Ascending aorta (tissue), 2 donors: ENCODE measurements at regions not wholly inside any gene's neighbourhood (a gene's known extent, or its start where the extent isn't known, plus 50 kb on each side); places are given as distances from the start of the nearest gene placed in this dataset.
A peak's percentile ranks its signal among the peaks of the same experiment; 100 is the strongest.

ENCODE experiments used
- DNase-seq, 2 donors: peaks; one replicate each; pipeline ENCODE4 v3.0.0-alpha.2; 2019; ENCODE audit warnings: low spot score in 2 of 2
- H3K27ac ChIP-seq, 2 donors: fragments of 200-600 bp; sonication (generic); one replicate each; pipeline ENCODE4 v1.5.1; 2016 to 2017; ENCODE audit warnings: mild to moderate bottlenecking in 1 of 2
- H3K27me3 ChIP-seq: fragments of 200-600 bp; sonication (generic); one replicate; pipeline ENCODE4 v1.5.1; 2017
- H3K36me3 ChIP-seq, 2 donors: fragments of 200-600 bp; sonication (generic); one replicate each; pipeline ENCODE4 v1.5.1; 2016
- H3K4me1 ChIP-seq, 2 donors: fragments of 200-600 bp; sonication (generic); one replicate each; pipeline ENCODE4 v1.5.1; 2016 to 2017; ENCODE audit warnings: mild to moderate bottlenecking in 1 of 2
- H3K4me3 ChIP-seq, 2 donors: fragments of 200-600 bp; sonication (generic); one replicate each; pipeline ENCODE4 v1.5.1; 2016 to 2017; ENCODE audit warnings: mild to moderate bottlenecking in 1 of 2
- H3K9me3 ChIP-seq, 2 donors: fragments of 200-600 bp; sonication (generic); one replicate each; pipeline ENCODE4 v1.5.1; 2016
- intact Hi-C: fragments of 100-400 bp; cut with DNase I; formaldehyde crosslinking; loops from one replicate; pipeline ENCODE4 v1.15.1; 2023
- TF ChIP-seq, protein P1 (sequence below), 3 experiments: fragments of 200-600 bp in 2 of 3; fragments of 450-650 bp in 1 of 3; sonication (generic) in 2 of 3; IDR thresholded peaks; one replicate each; pipeline ENCODE4 v1.5.1; 2016 to 2019; ENCODE audit warnings: antibody characterized with exemption in 3 of 3, mild to moderate bottlenecking in 1 of 3, moderate library complexity in 1 of 3

DNA sequence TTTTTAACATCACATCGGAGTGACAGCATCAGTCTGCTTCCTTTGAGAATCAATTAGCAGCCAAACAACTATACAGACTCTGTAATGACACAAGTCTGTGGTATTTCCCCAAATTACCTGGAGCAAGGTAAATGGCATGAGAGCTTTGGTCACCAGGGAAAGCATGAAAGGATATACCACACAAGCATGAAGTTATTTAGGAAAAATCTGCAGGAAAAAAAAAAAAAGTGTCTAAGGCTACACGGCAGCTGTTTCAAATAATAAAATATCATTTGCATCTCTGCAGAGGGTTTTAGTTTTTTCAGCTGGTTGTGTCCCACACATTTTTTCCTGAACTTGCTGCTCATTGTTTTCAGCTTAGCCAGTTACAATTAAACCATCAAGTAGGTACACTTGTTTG, 234.7 kb downstream of the TTLL7 start:
- H3K4me3 ChIP-seq, result no peak overlapping the region
- no peak overlapping the region for H3K27ac ChIP-seq
- H3K36me3 ChIP-seq, result no peaks in the 10 kb centered on the region
- TF ChIP-seq, protein P1, sequence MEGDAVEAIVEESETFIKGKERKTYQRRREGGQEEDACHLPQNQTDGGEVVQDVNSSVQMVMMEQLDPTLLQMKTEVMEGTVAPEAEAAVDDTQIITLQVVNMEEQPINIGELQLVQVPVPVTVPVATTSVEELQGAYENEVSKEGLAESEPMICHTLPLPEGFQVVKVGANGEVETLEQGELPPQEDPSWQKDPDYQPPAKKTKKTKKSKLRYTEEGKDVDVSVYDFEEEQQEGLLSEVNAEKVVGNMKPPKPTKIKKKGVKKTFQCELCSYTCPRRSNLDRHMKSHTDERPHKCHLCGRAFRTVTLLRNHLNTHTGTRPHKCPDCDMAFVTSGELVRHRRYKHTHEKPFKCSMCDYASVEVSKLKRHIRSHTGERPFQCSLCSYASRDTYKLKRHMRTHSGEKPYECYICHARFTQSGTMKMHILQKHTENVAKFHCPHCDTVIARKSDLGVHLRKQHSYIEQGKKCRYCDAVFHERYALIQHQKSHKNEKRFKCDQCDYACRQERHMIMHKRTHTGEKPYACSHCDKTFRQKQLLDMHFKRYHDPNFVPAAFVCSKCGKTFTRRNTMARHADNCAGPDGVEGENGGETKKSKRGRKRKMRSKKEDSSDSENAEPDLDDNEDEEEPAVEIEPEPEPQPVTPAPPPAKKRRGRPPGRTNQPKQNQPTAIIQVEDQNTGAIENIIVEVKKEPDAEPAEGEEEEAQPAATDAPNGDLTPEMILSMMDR (IDR thresholded peaks at IDR 0.05), result no peak
- intact Hi-C loops, result no loop called here
- H3K9me3 ChIP-seq, result no peaks in the 10 kb centered on the region
- peaks cover 0 to 5% of the 10 kb centered on the region in 2 donors for H3K4me1 ChIP-seq
- no peak for DNase-seq
- H3K27me3 ChIP-seq, result no peaks in the 10 kb centered on the region

DNA sequence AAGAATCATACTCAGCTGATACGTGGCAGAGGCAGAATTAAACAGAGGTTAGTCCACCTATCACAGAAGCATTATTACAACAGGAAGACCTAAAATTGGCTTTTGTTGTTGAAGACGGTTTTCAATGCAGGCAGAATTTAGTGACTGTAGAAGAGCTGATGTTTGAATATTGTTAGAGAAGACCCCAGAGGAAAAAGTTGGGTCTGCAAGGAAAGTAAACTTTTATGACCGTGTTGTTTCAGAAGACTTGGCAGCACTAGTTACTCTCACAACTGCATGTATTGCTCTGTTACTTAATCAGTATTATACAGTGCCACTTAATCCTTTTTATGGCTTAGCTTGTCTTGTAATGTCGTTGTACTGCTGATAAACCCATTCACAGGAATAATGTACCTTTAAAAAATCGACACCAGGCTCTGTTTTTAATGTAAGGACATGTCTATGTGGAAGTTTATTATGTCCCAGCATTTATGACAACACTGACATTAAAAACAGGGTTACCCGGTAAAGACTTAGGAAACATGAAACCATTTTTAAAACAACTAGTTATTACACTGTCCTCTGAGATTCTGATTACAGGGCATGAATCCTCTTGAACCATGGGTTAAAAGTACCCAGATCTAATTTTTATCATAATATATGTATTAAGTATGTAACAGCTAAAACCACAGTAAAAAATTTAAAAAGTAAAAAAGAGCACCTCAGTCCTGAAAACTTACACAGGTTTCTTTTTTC, 235.4 kb downstream of the TTLL7 start:
- Histone ChIP-seq H3K4me3 (no peak overlapping the region), H3K4me1 (peaks cover 0 to 5% of the 10 kb centered on the region in 2 donors), H3K27ac (no peak overlapping the region), H3K9me3 (no peaks in the 10 kb centered on the region), H3K36me3 (no peaks in the 10 kb centered on the region), H3K27me3 (no peaks in the 10 kb centered on the region)
- TF ChIP-seq, protein P1 (IDR thresholded peaks at IDR 0.05), result no peak
- intact Hi-C loops, result no loop called here
- no peak for DNase-seq

DNA sequence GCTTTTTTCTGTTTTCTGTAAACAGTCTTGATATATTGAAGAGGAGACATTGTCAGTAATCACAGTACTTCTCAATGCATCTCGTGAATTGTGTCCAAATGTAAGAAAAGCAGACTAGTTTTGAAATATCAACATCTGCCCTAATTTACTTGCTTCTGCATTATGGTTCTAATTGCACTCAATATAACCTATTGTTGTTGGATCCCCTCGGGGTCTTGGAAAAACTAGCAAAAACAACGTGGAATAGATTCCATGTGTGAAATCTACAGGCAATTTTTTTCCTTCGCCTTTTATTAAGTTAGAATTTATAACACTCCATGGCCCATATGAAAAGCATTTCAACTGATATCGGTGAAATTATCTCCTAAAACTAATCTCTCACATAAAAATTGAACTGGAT, 236.5 kb downstream of the TTLL7 start:
- no peak for DNase-seq
- no peak overlapping the region for H3K4me3 ChIP-seq

DNA sequence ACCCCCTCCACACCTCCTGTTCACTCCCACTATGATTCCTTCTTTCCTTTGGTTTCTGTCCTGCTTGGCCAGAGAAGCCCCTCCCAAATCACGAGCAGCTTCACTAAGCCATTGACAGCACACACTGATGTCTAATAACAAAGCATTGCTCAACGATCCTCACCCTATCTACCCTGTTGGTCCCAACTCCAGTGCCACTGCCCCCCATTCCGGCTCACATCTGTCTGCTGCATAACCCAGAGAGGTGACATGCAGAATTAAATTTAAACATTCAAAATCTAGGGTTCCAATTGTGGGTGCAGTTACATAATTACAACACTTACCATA, 236.9 kb downstream of the TTLL7 start:
- Histone ChIP-seq H3K27me3 (no peaks in the 10 kb centered on the region), H3K36me3 (no peaks in the 10 kb centered on the region), H3K27ac (no peak overlapping the region), H3K4me3 (peak overlapping the region in 1 of 2 donors; percentile 29), H3K4me1 (peaks cover 0 to 5% of the 10 kb centered on the region in 2 donors), H3K9me3 (no peaks in the 10 kb centered on the region)
- intact Hi-C loops, result no loop called here
- no peak for DNase-seq
- TF ChIP-seq, protein P1 (IDR thresholded peaks at IDR 0.05), result no peak

More for the DNA sequence above, 236.5 kb downstream of the TTLL7 start:
- peaks cover 0 to 5% of the 10 kb centered on the region in 2 donors for H3K4me1 ChIP-seq
- intact Hi-C loops, result no loop called here
- TF ChIP-seq, protein P1 (IDR thresholded peaks at IDR 0.05), result no peak
- no peaks in the 10 kb centered on the region for H3K27me3 ChIP-seq
- no peaks in the 10 kb centered on the region for H3K9me3 ChIP-seq
- no peak overlapping the region for H3K27ac ChIP-seq
- H3K36me3 ChIP-seq, result no peaks in the 10 kb centered on the region

DNA sequence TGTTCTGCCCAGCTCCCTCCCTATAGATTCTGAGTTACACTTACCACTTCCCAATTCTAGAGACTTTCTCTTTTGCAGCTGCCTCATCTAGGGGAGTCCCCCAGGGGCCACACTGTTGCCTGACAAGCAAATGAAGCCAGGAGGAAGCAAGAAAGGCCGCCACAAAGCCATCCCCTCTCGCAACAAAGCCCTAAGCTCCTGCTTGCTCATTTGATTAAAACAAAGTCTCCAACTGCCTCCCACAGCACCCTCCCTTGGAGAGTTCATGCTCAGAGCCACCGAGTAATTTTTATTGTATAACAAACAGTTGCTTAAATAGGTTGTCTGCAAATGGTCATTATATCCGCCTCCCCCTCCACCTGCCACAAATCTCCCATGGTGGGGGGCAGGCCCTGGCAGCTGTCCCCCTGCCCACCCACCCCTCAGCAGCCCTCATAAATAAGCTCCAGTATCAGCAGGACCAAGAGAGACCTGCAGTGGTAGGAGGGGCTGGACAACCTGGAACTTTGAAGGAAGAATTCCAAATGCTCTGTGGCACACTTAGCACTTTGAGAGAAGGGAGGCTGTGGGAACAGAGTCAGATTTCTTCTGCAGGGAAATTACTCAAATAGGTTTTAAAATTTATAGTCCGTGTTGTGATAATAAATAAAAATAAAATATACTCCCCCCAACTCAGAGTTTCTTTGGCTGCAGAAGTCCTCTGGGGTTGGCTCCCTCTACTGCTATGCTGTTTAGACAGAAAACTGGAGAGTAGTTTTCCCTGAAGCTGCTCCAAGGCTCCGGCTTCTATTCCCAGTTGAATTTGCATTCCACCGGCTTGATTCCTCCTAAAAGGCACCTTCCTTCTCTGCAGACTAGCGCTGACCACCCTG, 237.5 kb downstream of the TTLL7 start:
- Histone ChIP-seq H3K36me3 (no peaks in the 10 kb centered on the region), H3K27ac (no peak overlapping the region), H3K4me3 (peak overlapping the region in 1 of 2 donors; percentile 29), H3K9me3 (no peaks in the 10 kb centered on the region), H3K4me1 (peaks cover 0 to 5% of the 10 kb centered on the region in 2 donors), H3K27me3 (no peaks in the 10 kb centered on the region)
- DNase-seq, result no peak
- TF ChIP-seq, protein P1 (IDR thresholded peaks at IDR 0.05), result no peak
- intact Hi-C loops, result no loop called here
